Duodenal mucosa (tissue), 2 donors: ENCODE measurements at regions not wholly inside any gene's neighbourhood (a gene's known extent, or its start where the extent isn't known, plus 50 kb on each side); places are given as distances from the start of the nearest gene placed in this dataset.

Experiments
- H3K27ac ChIP-seq: one replicate; pipeline ENCODE4 v1.7.0; 2013; ENCODE audit warnings: low read depth, low read length
- H3K27me3 ChIP-seq, 2 donors: one replicate each; pipeline ENCODE4 v1.7.0; 2013; ENCODE audit warnings: low read length in 2 of 2, control low read depth in 1 of 2; ENCODE audit not compliant: insufficient read depth in 2 of 2, control insufficient read depth in 1 of 2
- H3K36me3 ChIP-seq, 2 donors: one replicate each; pipeline ENCODE4 v1.7.0; 2013; ENCODE audit warnings: low read length in 2 of 2, control low read depth in 1 of 2; ENCODE audit not compliant: insufficient read depth in 2 of 2, control insufficient read depth in 1 of 2
- H3K4me1 ChIP-seq, 2 donors: one replicate each; pipeline ENCODE4 v1.7.0; 2013; ENCODE audit warnings: low read length in 2 of 2, control low read depth in 1 of 2; ENCODE audit not compliant: insufficient read depth in 2 of 2, control insufficient read depth in 1 of 2
- H3K4me3 ChIP-seq, 2 donors: one replicate each; pipeline ENCODE4 v1.7.0; 2013; ENCODE audit warnings: low read length in 2 of 2, low read depth in 1 of 2
- H3K9ac ChIP-seq, 2 donors: one replicate each; pipeline ENCODE4 v1.7.0; 2013; ENCODE audit warnings: low read length in 2 of 2, low read depth in 1 of 2
- H3K9me3 ChIP-seq, 2 donors: one replicate each; pipeline ENCODE4 v1.7.0; 2013; ENCODE audit warnings: low read length in 2 of 2, control low read depth in 1 of 2; ENCODE audit not compliant: control insufficient read depth in 1 of 2

DNA sequence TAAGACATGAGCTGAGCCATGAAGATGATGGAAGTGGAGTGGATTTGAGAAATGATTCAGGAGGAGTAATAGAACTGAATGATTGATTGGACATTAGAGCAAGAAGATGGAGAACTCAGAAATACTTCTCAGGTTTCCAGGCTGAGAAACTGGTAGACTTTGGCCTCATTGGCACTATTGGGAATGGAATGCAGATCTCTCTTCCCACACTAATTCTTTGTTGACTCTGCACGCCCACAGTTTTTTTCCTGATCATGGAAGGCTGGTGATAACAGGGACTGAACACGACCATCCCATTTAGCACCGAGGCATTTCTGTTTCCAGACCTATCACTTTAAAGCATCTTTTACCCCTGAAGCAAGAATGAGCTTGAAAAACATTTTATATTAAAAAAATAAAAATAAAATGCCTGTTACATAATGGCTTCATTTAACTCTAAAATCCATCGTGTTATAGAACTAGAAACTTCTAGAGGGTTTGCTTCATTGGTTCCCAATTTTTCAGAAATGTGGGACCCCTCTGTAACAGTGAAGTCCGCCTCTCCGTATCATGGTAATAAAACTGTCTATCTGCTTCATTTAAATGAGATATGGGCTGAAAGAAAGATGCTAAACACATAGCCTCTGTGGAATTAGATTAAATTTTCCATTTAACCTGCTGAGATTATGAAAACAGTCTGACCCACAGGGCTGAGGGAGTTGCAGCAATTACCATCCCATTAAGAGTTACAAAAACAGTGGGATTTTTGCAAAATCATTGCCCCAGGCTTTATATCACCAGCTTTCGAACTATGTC is 562.0 kb upstream of the CFAP20DC start:
- no peak overlapping the region for H3K9ac ChIP-seq
- no peak overlapping the region for H3K27ac ChIP-seq
- no peaks in the 10 kb centered on the region for H3K36me3 ChIP-seq
- H3K4me3 ChIP-seq = no peak overlapping the region
- H3K27me3 ChIP-seq = no peaks in the 10 kb centered on the region
- no peaks in the 10 kb centered on the region for H3K4me1 ChIP-seq
- H3K9me3 ChIP-seq = no peaks in the 10 kb centered on the region

- Histone ChIP-seq H3K36me3 (no peaks in the 10 kb centered on the region), H3K27me3 (no peaks in the 10 kb centered on the region), H3K27ac (no peak overlapping the region), H3K4me1 (no peaks in the 10 kb centered on the region), H3K4me3 (no peak overlapping the region), H3K9ac (no peak overlapping the region), H3K9me3 (no peaks in the 10 kb centered on the region)
Measured at GRCh38 chr3:59609657-59610348, 560.0 kb upstream of the CFAP20DC start.

DNA sequence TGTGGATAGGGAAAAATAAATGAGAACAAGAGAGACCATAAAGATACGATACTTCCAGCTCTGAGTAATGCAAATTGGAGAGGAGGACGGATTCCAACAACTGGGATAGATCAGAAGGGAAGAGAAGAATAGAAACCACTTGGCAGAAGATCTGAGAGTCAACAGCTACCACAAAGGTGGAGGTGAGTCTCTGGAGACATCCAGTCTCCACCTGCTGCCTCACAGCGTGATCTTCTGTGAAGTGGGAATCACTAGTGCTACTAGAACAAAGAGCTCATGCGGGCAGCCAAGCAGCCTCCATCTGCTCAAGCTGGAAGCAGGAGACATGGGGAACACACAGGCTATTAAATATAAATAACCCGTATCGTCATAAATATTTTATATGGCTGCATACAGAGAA is 558.5 kb upstream of the CFAP20DC start:
- no peaks in the 10 kb centered on the region for H3K4me1 ChIP-seq
- no peak overlapping the region for H3K27ac ChIP-seq
- H3K36me3 ChIP-seq = no peaks in the 10 kb centered on the region
- H3K9ac ChIP-seq = no peak overlapping the region
- H3K4me3 ChIP-seq = no peak overlapping the region
- H3K9me3 ChIP-seq = no peaks in the 10 kb centered on the region
- no peaks in the 10 kb centered on the region for H3K27me3 ChIP-seq

- H3K4me1 ChIP-seq = no peaks in the 10 kb centered on the region
- H3K36me3 ChIP-seq = no peaks in the 10 kb centered on the region
- H3K27me3 ChIP-seq = no peaks in the 10 kb centered on the region
- H3K9ac ChIP-seq = no peak overlapping the region
- H3K4me3 ChIP-seq = no peak overlapping the region
- no peak overlapping the region for H3K27ac ChIP-seq
- no peaks in the 10 kb centered on the region for H3K9me3 ChIP-seq
Measured at GRCh38 chr3:59607656-59608055, 557.8 kb upstream of the CFAP20DC start.

GRCh38 chr3:59606638-59607266 is 556.9 kb upstream of the CFAP20DC start:
- Histone ChIP-seq H3K9me3 (no peaks in the 10 kb centered on the region), H3K27me3 (no peaks in the 10 kb centered on the region), H3K36me3 (no peaks in the 10 kb centered on the region), H3K4me3 (no peak overlapping the region), H3K4me1 (no peaks in the 10 kb centered on the region), H3K9ac (no peak overlapping the region), H3K27ac (no peak overlapping the region)

DNA sequence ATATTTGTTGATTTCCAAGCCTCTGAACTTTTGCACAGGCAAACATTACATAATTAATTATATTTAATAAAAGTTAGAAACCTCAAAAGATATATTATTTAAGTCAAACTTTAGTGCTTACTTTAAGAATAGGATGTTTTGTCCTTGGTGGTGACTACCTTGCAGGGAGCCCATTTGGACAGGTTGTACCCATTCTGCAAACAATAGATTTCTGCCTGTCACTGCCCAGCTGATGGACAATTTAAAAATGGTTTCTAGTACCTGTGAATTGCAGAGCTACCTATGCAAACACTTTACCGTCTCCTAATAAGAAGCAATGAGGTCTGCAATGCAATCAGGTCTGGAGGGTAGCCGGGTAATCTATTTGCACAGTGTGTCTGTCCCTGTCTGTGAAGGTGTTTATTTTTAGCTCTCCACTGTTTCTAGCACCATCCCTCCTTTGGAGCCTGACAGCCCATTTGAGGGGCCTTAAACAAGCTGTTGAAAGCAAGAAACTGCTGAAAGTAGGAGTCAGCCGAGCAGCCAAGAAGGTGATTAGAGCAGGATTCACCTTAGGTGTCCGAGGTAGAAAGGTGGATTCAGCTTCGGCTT is 556.2 kb upstream of the CFAP20DC start:
- Histone ChIP-seq H3K4me1 (no peaks in the 10 kb centered on the region), H3K27ac (no peak overlapping the region), H3K9ac (no peak overlapping the region), H3K9me3 (no peaks in the 10 kb centered on the region), H3K36me3 (no peaks in the 10 kb centered on the region), H3K4me3 (no peak overlapping the region), H3K27me3 (no peaks in the 10 kb centered on the region)

DNA sequence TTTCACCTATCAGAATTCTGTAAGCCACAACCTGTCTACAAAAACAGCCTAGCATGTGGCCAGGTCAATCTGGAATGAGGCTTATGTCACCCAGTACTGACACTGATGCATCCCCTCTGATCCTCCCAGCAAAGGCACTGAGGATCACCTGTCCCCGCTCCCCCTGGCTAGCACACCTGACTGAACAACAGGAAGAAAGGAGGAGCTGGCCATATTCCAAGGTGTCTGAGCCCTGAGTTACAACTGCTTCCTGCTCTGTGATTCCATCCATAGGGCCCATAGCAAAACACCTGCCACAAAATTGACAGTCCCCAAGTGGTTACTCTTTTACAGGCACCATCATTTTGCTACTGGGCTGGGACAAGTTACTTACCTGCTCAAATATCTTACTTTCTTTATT is 555.5 kb upstream of the CFAP20DC start:
- Histone ChIP-seq H3K4me1 (no peaks in the 10 kb centered on the region), H3K36me3 (no peaks in the 10 kb centered on the region), H3K27me3 (no peaks in the 10 kb centered on the region), H3K9ac (no peak overlapping the region), H3K27ac (no peak overlapping the region), H3K4me3 (no peak overlapping the region), H3K9me3 (no peaks in the 10 kb centered on the region)

GRCh38 chr3:59601486-59601885 is 551.7 kb upstream of the CFAP20DC start:
- Histone ChIP-seq H3K4me3 (no peak overlapping the region), H3K27me3 (no peaks in the 10 kb centered on the region), H3K9me3 (no peaks in the 10 kb centered on the region), H3K36me3 (no peaks in the 10 kb centered on the region), H3K9ac (no peak overlapping the region), H3K4me1 (no peaks in the 10 kb centered on the region), H3K27ac (no peak overlapping the region)

- H3K9ac ChIP-seq = no peak overlapping the region
- no peaks in the 10 kb centered on the region for H3K4me1 ChIP-seq
- H3K9me3 ChIP-seq = no peaks in the 10 kb centered on the region
- H3K27ac ChIP-seq = no peak overlapping the region
- H3K4me3 ChIP-seq = no peak overlapping the region
- H3K27me3 ChIP-seq = no peaks in the 10 kb centered on the region
- no peaks in the 10 kb centered on the region for H3K36me3 ChIP-seq
Measured at GRCh38 chr3:59600631-59601030, 550.8 kb upstream of the CFAP20DC start.

DNA sequence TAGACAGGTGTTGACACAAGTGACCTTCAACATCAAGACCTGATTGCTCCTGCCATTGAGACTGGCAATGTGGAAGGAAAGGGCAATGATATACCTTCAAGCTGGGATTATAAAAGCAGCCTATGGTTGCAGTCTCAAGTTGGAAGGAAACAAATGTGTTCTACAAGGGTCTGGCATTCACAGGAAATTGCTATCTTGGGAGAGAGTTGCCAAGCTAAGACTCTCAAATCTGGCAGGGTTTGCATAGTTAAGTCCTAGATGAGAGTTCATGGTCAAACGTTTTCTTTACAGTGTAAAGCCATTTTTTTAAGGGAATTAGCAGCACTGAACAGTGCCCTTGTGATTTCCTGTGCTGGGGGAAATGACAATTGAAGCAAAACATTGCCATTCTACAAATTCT is 546.9 kb upstream of the CFAP20DC start:
- H3K27me3 ChIP-seq = no peaks in the 10 kb centered on the region
- H3K9ac ChIP-seq = no peak overlapping the region
- H3K36me3 ChIP-seq = no peaks in the 10 kb centered on the region
- no peak overlapping the region for H3K27ac ChIP-seq
- H3K9me3 ChIP-seq = no peaks in the 10 kb centered on the region
- no peak overlapping the region for H3K4me3 ChIP-seq
- no peaks in the 10 kb centered on the region for H3K4me1 ChIP-seq
